OCI-LY1 (cell line): ENCODE measurements at regions not wholly inside any gene's neighbourhood (a gene's known extent, or its start where the extent isn't known, plus 50 kb on each side); places are given as distances from the start of the nearest gene placed in this dataset.

Experiments
- CTCF ChIP-seq: fragments of 200-600 bp; sonication (generic), shearing (Covaris generic); IDR thresholded peaks from 2 replicates; pipeline ENCODE4 v1.5.1; 2017; ENCODE audit warnings: mild to moderate bottlenecking, antibody characterized with exemption, low read length, moderate library complexity, mixed read lengths
- EZH2 ChIP-seq: fragments of 200-600 bp; sonication (generic), shearing (Covaris generic); IDR thresholded peaks from 2 replicates; pipeline ENCODE4 v1.8.0; 2017; ENCODE audit warnings: borderline replicate concordance, mixed run types, mild to moderate bottlenecking, antibody characterized with exemption, low read length, moderate library complexity, mixed read lengths

GRCh38 chr7:13130321-13130720 is 442.9 kb downstream of the ARL4A start:
- no peak for TF ChIP-seq CTCF
- TF ChIP-seq EZH2, result no peak
